ENCODE measurements at regions not wholly inside any gene's neighbourhood (a gene's known extent, or its start where the extent isn't known, plus 50 kb on each side); places are given as distances from the start of the nearest gene placed in this dataset.
A peak's percentile ranks its signal among the peaks of the same experiment; 100 is the strongest.

DNA sequence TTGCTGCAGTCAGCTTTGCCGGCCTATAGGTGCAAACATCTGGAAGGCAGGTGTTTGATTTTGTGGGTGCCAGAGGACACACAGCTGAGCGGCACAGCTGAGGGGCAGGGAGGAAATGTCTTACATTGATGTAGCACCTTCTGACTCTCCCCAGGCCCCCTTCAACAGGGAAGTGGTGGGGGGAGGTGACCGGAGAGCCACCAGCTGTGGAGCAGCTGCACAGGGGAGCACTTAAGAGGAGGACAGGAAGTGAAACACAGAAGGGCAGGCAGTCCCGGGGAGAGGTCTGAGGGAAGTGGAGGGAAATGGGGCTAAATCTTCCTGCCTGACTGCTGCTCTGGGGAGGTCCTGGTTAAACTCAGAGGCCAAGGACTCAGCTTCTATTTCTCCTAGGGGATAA is 409.1 kb downstream of the TNS1 start:
- ChIA-PET RAD21 (ENCODE audit: unreplicated experiment) (no interaction called here), CTCF (interaction anchor here (1.5 kb wide), 1 partner anchor 57 kb away, joined by 4 read pairs; no protein-coding TSS in a partner anchor), SMC1A (ENCODE audit: uncharacterized antibody, unreplicated experiment) (no interaction called here), POLR2A (no interaction called here)
- no peak overlapping the region for H3K9ac ChIP-seq (ENCODE audit: control insufficient read depth, insufficient read depth, low read length)
- H3K4me1 ChIP-seq (ENCODE audit: control insufficient read depth, insufficient read depth, low read length): no peaks in the 10 kb centered on the region
- H3K4me2 ChIP-seq (ENCODE audit: control insufficient read depth, insufficient read depth): no peak overlapping the region
- H3K36me3 ChIP-seq (ENCODE audit: control insufficient read depth in 2 of 2, insufficient read depth in 2 of 2, low read length in 1 of 2): no peaks in the 10 kb centered on the region
- H4K20me1 ChIP-seq (ENCODE audit: control insufficient read depth, insufficient read depth): no peaks in the 10 kb centered on the region
- no peak for FAIRE-seq
- H2AFZ ChIP-seq (ENCODE audit: control insufficient read depth, low read depth, low read length): no peak overlapping the region
- peak; percentile 46 for ATAC-seq
- DNase-seq (ENCODE audit: low read depth, low spot score): no peak
- H3K4me3 ChIP-seq: no peak overlapping the region
- no peaks in the 10 kb centered on the region for H3K79me2 ChIP-seq (ENCODE audit: control insufficient read depth, insufficient read depth, low read length)
- H3K9me3 ChIP-seq (replicated peaks; ENCODE audit: control insufficient read depth, insufficient read depth, low read length): no peaks in the 10 kb centered on the region
- 16% methylated on average over 4 of the region's 4 CpGs for WGBS (ENCODE audit: insufficient coverage, insufficient replicate concordance, low lambda C conversion rate, missing lambda C conversion rate)
- intact Hi-C loops (cut with micrococcal nuclease; ENCODE audit: unreplicated experiment): no loop called here
- H3K27ac ChIP-seq (ENCODE audit: control insufficient read depth, insufficient read depth): no peak overlapping the region
- in situ Hi-C loops (cut with MboI): no loop called here
- H3K27me3 ChIP-seq (replicated peaks in 1 of 2; ENCODE audit: control insufficient read depth in 2 of 2, insufficient read depth in 2 of 2, low read length in 1 of 2): peaks cover 0 to 3% of the 10 kb centered on the region in 2 experiments; a peak in 3 of 4 replicates
- BruUV-seq (replicated peaks): no TSS peak
- TF ChIP-seq ZNF207 (IDR thresholded peaks at IDR 0.05; ENCODE audit: borderline replicate concordance) (no peak), TCF12 (IDR thresholded peaks at IDR 0.05; ENCODE audit: low read depth, low read length) (peak; percentile 81), CEBPB (IDR thresholded peaks at IDR 0.05; ENCODE audit: borderline replicate concordance in 1 of 2, low read depth in 2 of 2, low read length in 2 of 2) (no peak), HDGF (IDR thresholded peaks at IDR 0.05) (no peak), PML (IDR thresholded peaks at IDR 0.05; ENCODE audit: low read length) (no peak), EED (IDR thresholded peaks at IDR 0.05; ENCODE audit: low read depth) (0 out of 2 replicates have a peak, but pooled peaks have one; percentile 15), SIN3A (IDR thresholded peaks at IDR 0.05; ENCODE audit: low read depth, low read length) (no peak), USF2 (IDR thresholded peaks at IDR 0.05; ENCODE audit: borderline replicate concordance, low read depth, low read length) (no peak), ZBTB11 (CRISPR knock-in tag; IDR thresholded peaks at IDR 0.05) (no peak), ZBED1 (IDR thresholded peaks at IDR 0.05; ENCODE audit: borderline replicate concordance) (no peak), BCLAF1 (IDR thresholded peaks at IDR 0.05) (no peak), NFXL1 (IDR thresholded peaks at IDR 0.05; ENCODE audit: borderline replicate concordance) (no peak), NR2C2 (IDR thresholded peaks at IDR 0.05; ENCODE audit: borderline replicate concordance, control insufficient read depth, insufficient read length, low read depth) (no peak), ZZZ3 (IDR thresholded peaks at IDR 0.05; ENCODE audit: control insufficient read depth, insufficient read length, low read depth) (no peak), SKIL (IDR thresholded peaks at IDR 0.05; ENCODE audit: low read depth, poor library complexity, severe bottlenecking) (no peak), PAX5 (IDR thresholded peaks at IDR 0.05; ENCODE audit: borderline replicate concordance, low read depth, low read length) (no peak), CBX3 (IDR thresholded peaks at IDR 0.05; ENCODE audit: borderline replicate concordance, low read depth) (no peak)

Data from GM12878 (cell line).